ENCODE measurements at regions not wholly inside any gene's neighbourhood (a gene's known extent, or its start where the extent isn't known, plus 50 kb on each side); places are given as distances from the start of the nearest gene placed in this dataset.

DNA sequence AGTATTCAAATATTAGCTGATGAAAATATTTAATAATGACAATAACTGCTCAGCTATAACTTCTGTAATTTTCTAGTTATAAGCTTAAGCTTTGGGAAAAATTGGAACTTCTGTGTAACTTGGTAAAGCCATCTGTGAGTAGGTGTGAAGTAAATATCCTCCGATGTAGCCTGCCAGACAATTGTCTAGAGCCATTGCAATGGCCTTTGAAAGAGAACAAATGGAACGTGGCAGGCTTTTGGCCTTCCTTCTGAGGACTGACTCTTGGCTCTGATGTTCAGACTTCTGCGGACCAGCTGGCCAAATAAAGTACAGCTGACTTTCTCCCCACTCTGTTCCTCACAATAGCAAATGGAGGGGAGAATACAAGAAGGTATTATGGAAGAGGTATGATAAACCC lies 203.4 kb upstream of the NMUR2 start:
- Histone ChIP-seq H3K4me1 (no peaks in the 10 kb centered on the region), H3K36me3 (no peaks in the 10 kb centered on the region), H3K27me3 (no peaks in the 10 kb centered on the region), H3K4me3 (no peak overlapping the region), H3K27ac (no peak overlapping the region), H3K9me3 (no peaks in the 10 kb centered on the region)
- in situ Hi-C loops (cut with MboI; ENCODE audit: low pct_ligation_motif_present in 1 of 4, low pct_unique_long_range_greater_than_20kb in 1 of 4, low sequenced_read_pairs in 3 of 4) (no loop called here), intact Hi-C loops (cut with DNase I; ENCODE audit: low total_unique reads) (no loop called here)
- no peak for DNase-seq
- TF ChIP-seq POLR2A (IDR thresholded peaks at IDR 0.05) (no peak), EP300 (IDR thresholded peaks at IDR 0.05; ENCODE audit: low read depth) (no peak), POLR2AphosphoS5 (IDR thresholded peaks at IDR 0.05) (no peak)
- TF ChIP-seq, protein P1, sequence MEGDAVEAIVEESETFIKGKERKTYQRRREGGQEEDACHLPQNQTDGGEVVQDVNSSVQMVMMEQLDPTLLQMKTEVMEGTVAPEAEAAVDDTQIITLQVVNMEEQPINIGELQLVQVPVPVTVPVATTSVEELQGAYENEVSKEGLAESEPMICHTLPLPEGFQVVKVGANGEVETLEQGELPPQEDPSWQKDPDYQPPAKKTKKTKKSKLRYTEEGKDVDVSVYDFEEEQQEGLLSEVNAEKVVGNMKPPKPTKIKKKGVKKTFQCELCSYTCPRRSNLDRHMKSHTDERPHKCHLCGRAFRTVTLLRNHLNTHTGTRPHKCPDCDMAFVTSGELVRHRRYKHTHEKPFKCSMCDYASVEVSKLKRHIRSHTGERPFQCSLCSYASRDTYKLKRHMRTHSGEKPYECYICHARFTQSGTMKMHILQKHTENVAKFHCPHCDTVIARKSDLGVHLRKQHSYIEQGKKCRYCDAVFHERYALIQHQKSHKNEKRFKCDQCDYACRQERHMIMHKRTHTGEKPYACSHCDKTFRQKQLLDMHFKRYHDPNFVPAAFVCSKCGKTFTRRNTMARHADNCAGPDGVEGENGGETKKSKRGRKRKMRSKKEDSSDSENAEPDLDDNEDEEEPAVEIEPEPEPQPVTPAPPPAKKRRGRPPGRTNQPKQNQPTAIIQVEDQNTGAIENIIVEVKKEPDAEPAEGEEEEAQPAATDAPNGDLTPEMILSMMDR (IDR thresholded peaks at IDR 0.05), result no peak
- 53 to 71% methylated on average over 3 of the region's 3 CpGs for WGBS, 2 donors (ENCODE audit: low coverage in 1 of 2)

DNA sequence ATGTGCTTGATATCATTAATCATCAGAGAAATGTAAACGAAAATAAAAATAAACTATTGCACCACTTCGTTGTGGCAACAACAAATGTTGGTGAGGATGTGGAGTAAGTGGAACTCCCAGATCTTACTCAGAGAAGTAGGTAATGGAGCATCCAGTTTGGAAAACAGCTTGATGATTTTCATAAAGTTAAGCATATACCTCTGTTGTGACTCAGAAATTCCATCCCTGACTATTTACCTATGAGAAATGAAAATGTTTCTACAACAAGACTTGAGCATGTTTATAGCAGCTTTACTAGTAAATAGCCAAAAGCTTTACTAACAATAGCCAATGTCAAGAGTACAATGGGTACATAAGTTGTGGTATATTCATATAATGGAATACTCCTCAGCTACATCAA lies 214.7 kb upstream of the NMUR2 start:
- H3K9me3 ChIP-seq, result no peaks in the 10 kb centered on the region
- no peak overlapping the region for H3K27ac ChIP-seq
- H3K4me3 ChIP-seq, result no peak overlapping the region
- H3K4me1 ChIP-seq, result no peaks in the 10 kb centered on the region
- DNase-seq, result no peak
- TF ChIP-seq POLR2A (IDR thresholded peaks at IDR 0.05), result no peak
- TF ChIP-seq POLR2AphosphoS5 (IDR thresholded peaks at IDR 0.05), result no peak
- no peak for TF ChIP-seq EP300 (IDR thresholded peaks at IDR 0.05; ENCODE audit: low read depth)
- TF ChIP-seq, protein P1 (IDR thresholded peaks at IDR 0.05), result no peak
- no peaks in the 10 kb centered on the region for H3K36me3 ChIP-seq
- in situ Hi-C loops (cut with MboI; ENCODE audit: low pct_ligation_motif_present in 1 of 4, low pct_unique_long_range_greater_than_20kb in 1 of 4, low sequenced_read_pairs in 3 of 4), result no loop called here
- 46 to 68% methylated on average over 2 of the region's 2 CpGs for WGBS, 2 donors (ENCODE audit: low coverage in 1 of 2)
- no peaks in the 10 kb centered on the region for H3K27me3 ChIP-seq
- intact Hi-C loops (cut with DNase I; ENCODE audit: low total_unique reads), result loop anchor here (5.0 kb wide), 1 partner anchor 963 kb away; no protein-coding TSS in a partner anchor

DNA sequence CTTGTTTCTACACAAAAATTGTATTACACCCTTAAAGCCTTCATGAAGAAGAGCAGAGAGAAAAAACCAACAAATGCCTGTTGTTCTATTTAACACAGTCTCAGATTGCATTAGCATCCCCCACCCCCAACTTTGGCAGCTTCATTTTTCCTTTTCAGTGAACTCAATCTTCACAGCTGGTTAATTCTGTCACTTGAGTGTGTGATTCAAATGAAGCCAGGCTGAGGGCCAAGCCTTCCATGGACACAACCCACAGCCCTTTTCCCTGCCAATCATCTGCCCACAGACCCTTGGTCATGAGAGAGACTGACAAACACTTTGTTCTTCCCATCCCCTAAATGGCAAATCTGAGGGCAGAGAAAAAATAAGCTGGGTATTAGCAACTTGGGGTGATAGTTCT lies 217.5 kb upstream of the NMUR2 start:
- no peak for TF ChIP-seq POLR2AphosphoS5 (IDR thresholded peaks at IDR 0.05)
- no peaks in the 10 kb centered on the region for H3K36me3 ChIP-seq
- H3K4me3 ChIP-seq, result no peak overlapping the region
- no peak for DNase-seq
- in situ Hi-C loops (cut with MboI; ENCODE audit: low pct_ligation_motif_present in 1 of 4, low pct_unique_long_range_greater_than_20kb in 1 of 4, low sequenced_read_pairs in 3 of 4), result no loop called here
- H3K27me3 ChIP-seq, result no peaks in the 10 kb centered on the region
- H3K27ac ChIP-seq, result no peak overlapping the region
- no peaks in the 10 kb centered on the region for H3K4me1 ChIP-seq
- H3K9me3 ChIP-seq, result no peaks in the 10 kb centered on the region
- intact Hi-C loops (cut with DNase I; ENCODE audit: low total_unique reads), result loop anchor here (5.0 kb wide), 1 partner anchor 960 kb away; no protein-coding TSS in a partner anchor

DNA sequence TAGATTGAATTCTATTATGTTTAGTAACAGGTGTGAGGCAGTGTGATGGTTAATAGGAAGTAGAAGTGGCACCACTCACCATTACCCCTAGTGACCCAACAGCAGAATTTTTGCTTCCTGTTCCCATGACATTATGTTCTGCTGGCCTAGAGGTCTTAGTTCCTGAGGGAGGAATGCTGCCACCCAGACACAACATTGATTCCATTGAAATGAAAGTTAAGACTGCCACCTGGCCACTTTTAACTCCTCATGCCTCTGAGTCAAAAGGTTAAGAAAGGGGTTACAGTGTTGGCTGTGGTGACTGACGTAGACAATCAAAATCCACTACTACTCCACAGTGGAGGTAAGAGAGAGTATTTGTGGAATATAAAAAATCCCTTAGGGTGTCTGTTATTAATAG lies 218.9 kb upstream of the NMUR2 start:
- Histone ChIP-seq H3K27me3 (no peaks in the 10 kb centered on the region), H3K27ac (no peak overlapping the region), H3K9me3 (no peaks in the 10 kb centered on the region), H3K4me3 (no peak overlapping the region), H3K4me1 (no peaks in the 10 kb centered on the region), H3K36me3 (no peaks in the 10 kb centered on the region)
- in situ Hi-C loops (cut with MboI; ENCODE audit: low pct_ligation_motif_present in 1 of 4, low pct_unique_long_range_greater_than_20kb in 1 of 4, low sequenced_read_pairs in 3 of 4) (no loop called here), intact Hi-C loops (cut with DNase I; ENCODE audit: low total_unique reads) (loop anchor here (5.0 kb wide), 1 partner anchor 958 kb away; no protein-coding TSS in a partner anchor)
- TF ChIP-seq POLR2AphosphoS5 (IDR thresholded peaks at IDR 0.05), result no peak
- DNase-seq, result no peak
- 76 to 86% methylated on average over 1 of the region's 1 CpG for WGBS, 2 donors (ENCODE audit: low coverage in 1 of 2)

DNA sequence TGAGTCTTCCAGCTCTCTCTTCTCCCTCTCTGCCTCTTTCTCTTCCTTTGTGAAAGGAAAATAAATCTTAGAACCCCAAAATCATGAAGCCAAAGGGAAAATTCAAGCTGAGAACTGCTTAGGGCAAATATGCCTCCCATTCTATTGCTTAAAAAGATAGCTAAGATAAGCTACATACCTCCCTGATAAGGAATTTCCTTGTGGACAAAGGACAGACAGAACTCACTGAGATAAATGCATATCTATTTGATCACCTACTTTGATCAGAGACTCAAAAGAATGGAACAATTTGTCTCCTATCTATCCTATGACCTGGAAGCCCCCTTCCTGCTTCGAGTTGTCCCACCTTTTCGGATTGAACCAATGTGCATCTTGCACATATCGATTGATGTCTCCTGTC lies 220.6 kb upstream of the NMUR2 start:
- Histone ChIP-seq H3K4me1 (no peaks in the 10 kb centered on the region), H3K9me3 (no peaks in the 10 kb centered on the region), H3K27me3 (no peaks in the 10 kb centered on the region), H3K36me3 (no peaks in the 10 kb centered on the region), H3K27ac (no peak overlapping the region), H3K4me3 (no peak overlapping the region)
- in situ Hi-C loops (cut with MboI; ENCODE audit: low pct_ligation_motif_present in 1 of 4, low pct_unique_long_range_greater_than_20kb in 1 of 4, low sequenced_read_pairs in 3 of 4), result no loop called here
- intact Hi-C loops (cut with DNase I; ENCODE audit: low total_unique reads), result no loop called here
- no peak for DNase-seq
- no peak for TF ChIP-seq EP300 (IDR thresholded peaks at IDR 0.05; ENCODE audit: low read depth)
- TF ChIP-seq POLR2A (IDR thresholded peaks at IDR 0.05), result no peak
- no peak for TF ChIP-seq POLR2AphosphoS5 (IDR thresholded peaks at IDR 0.05)
- 80 to 87% methylated on average over 1 to 3 of the region's 3 CpGs for WGBS, 2 donors (ENCODE audit: low coverage in 1 of 2)

DNA sequence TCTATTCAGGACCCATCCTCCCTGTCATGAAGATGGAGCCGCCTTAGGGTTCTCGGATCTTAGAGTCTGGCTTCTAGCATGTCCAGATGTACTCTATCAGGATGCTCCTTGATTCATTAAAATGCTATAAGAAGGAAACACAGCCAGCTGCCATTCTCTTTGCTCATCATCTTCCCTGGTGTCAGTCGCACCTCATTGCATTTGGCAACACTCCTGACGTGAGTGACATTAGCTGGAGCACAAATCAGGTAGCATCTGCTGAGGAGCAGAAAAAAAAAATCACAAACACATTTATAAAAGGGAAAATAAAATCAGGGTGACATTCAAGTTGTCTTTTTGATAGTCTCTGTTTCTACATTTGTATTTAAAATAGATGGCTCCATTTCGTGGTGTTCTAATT lies 226.1 kb upstream of the NMUR2 start:
- no peaks in the 10 kb centered on the region for H3K9me3 ChIP-seq
- H3K4me1 ChIP-seq, result no peaks in the 10 kb centered on the region
- WGBS, 2 donors (ENCODE audit: low coverage in 1 of 2), result 75 to 87% methylated on average over 2 to 5 of the region's 5 CpGs
- H3K27ac ChIP-seq, result no peak overlapping the region
- TF ChIP-seq POLR2A (IDR thresholded peaks at IDR 0.05), result no peak
- TF ChIP-seq, protein P1 (IDR thresholded peaks at IDR 0.05), result no peak
- H3K4me3 ChIP-seq, result no peak overlapping the region
- DNase-seq, result no peak
- in situ Hi-C loops (cut with MboI; ENCODE audit: low pct_ligation_motif_present in 1 of 4, low pct_unique_long_range_greater_than_20kb in 1 of 4, low sequenced_read_pairs in 3 of 4) (no loop called here), intact Hi-C loops (cut with DNase I; ENCODE audit: low total_unique reads) (no loop called here)
- no peaks in the 10 kb centered on the region for H3K36me3 ChIP-seq
- H3K27me3 ChIP-seq, result no peaks in the 10 kb centered on the region
